Stimulated activated CD4-positive, alpha-beta T cell treated with anti-CD3 and anti-CD28 coated beads, Interleukin-4, amount 100 ng/mL, for 48 hours (primary cell): ENCODE measurements at regions not wholly inside any gene's neighbourhood (a gene's known extent, or its start where the extent isn't known, plus 50 kb on each side); places are given as distances from the start of the nearest gene placed in this dataset.

Experiments used
- DNase-seq, 2 donors: peaks; one replicate each; pipeline ENCODE4 v3.0.0-alpha.2; 2020; ENCODE audit warnings: low read depth in 2 of 2

DNA sequence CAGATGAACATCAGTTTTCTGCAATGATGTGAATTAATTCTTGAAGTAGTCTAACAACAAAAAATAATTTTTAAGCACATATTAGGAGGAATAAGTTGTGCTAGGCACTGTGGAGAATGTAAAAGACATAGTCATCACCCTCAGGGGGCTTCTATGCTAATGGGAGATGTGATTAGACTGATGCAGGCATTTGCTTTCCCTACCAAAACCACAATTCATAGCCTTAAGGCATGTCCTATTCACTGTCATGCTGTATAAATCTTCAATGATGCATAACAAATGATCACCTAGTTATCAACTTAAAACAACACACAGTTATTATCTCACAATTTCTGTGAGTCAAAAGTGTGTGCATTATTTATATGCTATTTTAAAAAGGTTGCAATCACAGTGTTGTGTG lies 422.6 kb downstream of the MAN2A1 start:
- no peak for DNase-seq

GRCh38 chr5:110115503-110115902 lies 425.8 kb downstream of the MAN2A1 start:
- no peak for DNase-seq

DNA sequence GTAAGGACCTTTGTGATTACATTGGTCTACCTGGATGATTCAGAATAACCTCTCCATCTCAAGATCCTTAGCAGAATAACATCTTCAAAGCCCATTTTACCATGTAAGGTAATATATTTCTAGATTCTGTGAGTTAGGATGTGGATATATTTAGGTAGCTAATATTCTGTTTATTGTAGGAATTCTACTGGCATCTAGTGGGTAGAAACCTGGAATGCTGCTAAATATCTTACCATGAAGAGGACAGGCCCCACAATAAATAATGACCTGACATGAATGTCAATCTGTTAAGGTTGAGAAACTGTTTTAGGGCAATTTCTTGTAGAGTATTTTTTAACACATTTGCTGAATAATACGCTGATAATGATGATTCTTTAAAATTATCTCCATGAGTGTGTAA lies 426.8 kb downstream of the MAN2A1 start:
- no peak for DNase-seq

GRCh38 chr5:110134963-110135935 lies 445.5 kb downstream of the MAN2A1 start:
- no peak for DNase-seq

DNA sequence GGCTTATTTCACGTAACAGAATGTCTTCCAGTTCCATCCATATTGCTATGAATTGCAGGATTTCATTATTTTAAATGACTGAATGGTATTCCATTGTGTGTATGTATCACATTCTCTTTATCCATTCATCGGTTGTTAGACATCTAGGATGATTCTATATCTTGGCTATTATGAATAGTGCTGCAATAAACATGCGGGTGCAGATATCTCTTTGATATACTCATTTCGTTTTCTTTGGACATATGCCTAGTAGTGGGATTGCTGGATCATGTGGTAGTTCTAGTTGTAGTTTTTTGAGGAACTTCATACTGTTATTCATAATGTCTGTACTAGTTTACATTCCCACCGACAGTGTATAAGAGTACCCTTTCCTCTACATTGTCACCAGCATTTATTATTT lies 460.5 kb downstream of the MAN2A1 start:
- no peak for DNase-seq

- no peak for DNase-seq
Measured at GRCh38 chr5:110159202-110159601, 469.5 kb downstream of the MAN2A1 start.

- no peak for DNase-seq
Measured at GRCh38 chr5:110161162-110161561, 471.4 kb downstream of the MAN2A1 start.

DNA sequence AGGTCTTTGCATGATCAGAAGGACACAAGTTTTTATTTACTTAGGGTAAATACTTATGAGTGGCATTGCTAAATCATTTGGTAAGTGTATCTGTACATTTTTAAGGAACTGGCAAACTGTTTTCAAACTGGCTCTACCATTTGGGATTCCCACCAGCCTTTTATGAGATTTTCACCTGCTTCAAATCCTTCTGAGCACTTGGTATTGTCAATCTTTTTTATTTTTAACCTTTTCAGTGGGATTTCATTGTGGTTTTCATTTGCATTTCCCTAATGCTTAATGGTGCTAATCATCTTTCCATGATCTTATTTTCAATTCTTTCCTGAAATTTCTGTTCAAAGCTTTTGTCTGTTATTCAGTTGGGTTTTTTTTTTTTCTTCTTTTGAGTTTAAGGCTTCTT lies 475.6 kb downstream of the MAN2A1 start:
- no peak for DNase-seq

DNA sequence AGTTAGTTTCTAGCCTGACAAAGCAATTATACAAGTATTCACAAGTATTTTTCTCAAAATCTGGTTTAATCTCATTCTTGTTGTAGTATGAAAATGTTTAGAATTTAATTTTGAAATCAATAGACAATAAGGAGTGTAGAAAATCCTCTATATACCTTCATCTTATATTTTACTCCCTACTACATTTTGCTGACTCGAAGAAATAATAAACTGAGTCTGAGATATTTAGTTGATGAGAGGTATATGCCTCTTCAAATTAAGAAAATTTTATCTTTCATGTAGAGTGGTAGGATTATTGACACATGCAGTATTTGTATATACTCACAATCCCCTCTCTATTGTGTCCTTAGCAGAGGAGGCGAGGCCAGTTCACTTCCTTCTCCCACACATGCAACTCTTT lies 477.7 kb downstream of the MAN2A1 start:
- DNase-seq, result no peak

- no peak for DNase-seq
Measured at GRCh38 chr5:110169461-110169860, 479.7 kb downstream of the MAN2A1 start.

GRCh38 chr5:110177729-110178128 lies 488.0 kb downstream of the MAN2A1 start:
- DNase-seq, result no peak

DNA sequence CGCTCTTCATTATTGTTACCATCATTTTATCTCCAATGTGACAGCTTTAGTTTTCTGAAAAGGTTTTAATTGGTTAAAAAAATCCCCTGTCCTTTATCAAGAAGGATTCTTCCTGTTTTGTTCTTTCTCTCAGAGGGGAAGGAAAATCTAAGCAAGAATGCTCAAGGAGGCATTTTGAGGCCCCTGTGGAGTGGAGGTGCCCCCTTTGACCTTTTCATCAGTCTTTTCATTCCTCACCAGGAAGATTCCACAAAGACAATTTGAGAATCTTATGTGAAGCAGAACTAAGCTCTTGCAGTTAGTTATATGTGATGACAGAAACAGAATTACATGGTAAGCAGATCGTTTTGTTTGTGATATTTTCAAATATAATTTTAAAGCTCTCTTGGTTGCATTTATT lies 489.6 kb downstream of the MAN2A1 start:
- no peak for DNase-seq

GRCh38 chr5:110194191-110194590 lies 504.5 kb downstream of the MAN2A1 start:
- no peak for DNase-seq

- no peak for DNase-seq
Measured at GRCh38 chr5:110195288-110195687, 505.6 kb downstream of the MAN2A1 start.

GRCh38 chr5:110201791-110202190 lies 512.1 kb downstream of the MAN2A1 start:
- no peak for DNase-seq

GRCh38 chr5:110203661-110204060 lies 513.9 kb downstream of the MAN2A1 start:
- no peak for DNase-seq

DNA sequence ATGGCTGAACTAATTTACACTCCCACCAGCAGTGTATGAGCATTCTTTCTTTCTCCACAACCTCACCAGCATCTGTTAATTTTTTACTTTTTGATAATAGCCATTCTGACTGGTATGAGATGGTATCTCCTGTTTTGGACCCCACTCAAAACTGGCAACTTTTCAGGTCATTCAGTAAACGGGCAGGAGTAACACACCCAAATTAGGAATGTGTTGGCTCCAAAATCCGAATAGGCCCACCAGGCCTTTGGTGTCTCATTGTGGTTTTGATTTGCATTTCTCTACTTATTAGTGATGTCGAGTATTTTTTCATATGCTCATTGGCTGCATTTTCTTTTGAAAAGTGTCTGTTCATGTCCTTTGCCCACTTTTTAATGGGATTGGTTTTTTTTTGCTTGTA lies 517.1 kb downstream of the TMEM232 start:
- no peak for DNase-seq

DNA sequence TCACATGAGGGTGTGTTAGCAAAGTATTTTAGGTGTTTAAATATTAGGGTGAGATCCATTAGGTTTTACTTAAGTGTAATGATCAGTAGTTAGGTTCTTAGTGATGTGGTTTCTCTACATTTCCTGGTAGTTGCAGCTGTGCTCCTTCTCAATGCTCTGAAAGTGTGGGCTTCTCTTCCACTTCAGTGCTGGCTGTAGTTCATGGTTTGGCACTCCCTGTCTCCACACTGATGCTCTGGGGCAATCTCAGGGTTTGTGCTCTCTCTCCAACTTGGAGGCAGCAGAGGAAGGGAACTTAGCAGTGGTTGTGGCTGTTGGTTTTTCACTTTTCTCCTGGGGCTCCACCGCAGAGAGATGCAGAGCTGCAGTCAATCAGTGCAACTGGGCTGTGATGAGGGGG lies 507.5 kb downstream of the TMEM232 start:
- no peak for DNase-seq

DNA sequence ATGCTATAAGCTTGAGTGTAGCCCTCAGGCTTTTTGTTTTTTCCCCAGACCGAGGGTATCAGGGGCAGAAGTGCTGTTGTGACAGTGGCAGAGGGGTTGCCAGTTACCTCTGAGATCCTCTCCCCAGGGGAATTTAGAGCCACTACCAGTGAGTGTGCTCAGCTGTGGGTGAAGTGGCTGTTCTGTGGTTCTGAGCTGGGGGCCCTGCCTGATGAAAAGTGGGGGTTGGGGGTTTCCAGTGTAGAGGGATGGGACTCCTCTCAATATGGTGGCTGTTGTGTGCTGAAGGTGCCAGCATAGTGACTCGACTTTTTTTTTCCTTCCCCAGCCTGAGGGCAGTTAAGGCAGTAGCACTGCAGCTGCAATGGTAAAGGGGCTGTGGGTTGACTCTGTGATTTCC lies 506.7 kb downstream of the TMEM232 start:
- no peak for DNase-seq

GRCh38 chr5:110221036-110221435 lies 505.4 kb downstream of the TMEM232 start:
- DNase-seq, result no peak

GRCh38 chr5:110224050-110224449 lies 502.4 kb downstream of the TMEM232 start:
- no peak for DNase-seq

DNA sequence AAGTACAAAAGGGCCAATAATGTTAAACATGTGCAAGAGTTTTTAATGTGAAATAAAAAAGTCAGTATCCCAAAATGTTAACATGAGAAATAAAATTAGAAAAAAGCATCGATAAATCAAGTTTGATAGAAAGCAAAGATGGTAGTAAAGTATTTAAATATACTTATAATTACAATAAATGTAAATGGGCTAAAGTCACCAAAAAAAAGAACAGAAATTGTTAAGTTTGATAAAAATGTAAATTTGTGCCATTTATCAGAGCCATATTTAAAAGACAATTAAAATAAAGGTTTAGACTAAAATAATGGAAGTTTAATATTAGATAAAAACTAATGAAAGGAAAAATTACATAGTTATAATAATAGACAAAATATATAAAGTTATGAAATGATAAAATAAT lies 500.5 kb downstream of the TMEM232 start:
- no peak for DNase-seq

- no peak for DNase-seq
Measured at GRCh38 chr5:110239786-110240185, 486.7 kb downstream of the TMEM232 start.

DNA sequence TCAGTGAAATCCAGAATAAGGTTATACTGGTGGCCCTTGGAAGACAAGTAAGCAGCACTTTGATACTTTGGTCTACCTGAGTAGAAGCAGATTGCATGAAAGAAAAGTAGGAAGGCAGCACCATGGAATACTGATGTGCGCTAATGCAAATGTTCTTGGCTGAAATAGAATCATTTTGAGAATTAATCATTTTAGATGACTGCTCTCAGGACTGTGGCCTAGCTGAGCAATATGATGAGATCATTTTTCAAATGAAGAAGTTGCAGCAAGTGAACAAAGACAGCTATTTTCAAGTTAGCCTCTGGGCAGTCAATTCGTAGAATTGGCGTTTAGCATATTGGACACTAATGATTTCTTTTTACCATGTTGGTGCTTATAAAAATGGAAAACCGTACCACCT lies 483.5 kb downstream of the TMEM232 start:
- DNase-seq, result no peak
